ENCODE measurements at regions not wholly inside any gene's neighbourhood (a gene's known extent, or its start where the extent isn't known, plus 50 kb on each side); places are given as distances from the start of the nearest gene placed in this dataset.

GRCh38 chr6:126923807-126924206, 194.7 kb upstream of the RSPO3 start:
- no peak overlapping the region for H3K4me3 ChIP-seq (ENCODE audit: low read depth, low read length)
- no peak for DNase-seq (ENCODE audit: low read depth)
- no peak for TF ChIP-seq CTCF (IDR thresholded peaks at IDR 0.05; ENCODE audit: low read depth, low read length, missing control alignments)

- no peak for DNase-seq (ENCODE audit: low read depth)
- H3K4me3 ChIP-seq (ENCODE audit: low read depth, low read length), result no peak overlapping the region
- TF ChIP-seq CTCF (IDR thresholded peaks at IDR 0.05; ENCODE audit: low read depth, low read length, missing control alignments), result no peak
These were observed 191.5 kb upstream of the RSPO3 start for GRCh38 chr6:126926926-126927325.

GRCh38 chr6:126927841-126928240, 190.6 kb upstream of the RSPO3 start:
- no peak for DNase-seq (ENCODE audit: low read depth)
- no peak for TF ChIP-seq CTCF (IDR thresholded peaks at IDR 0.05; ENCODE audit: low read depth, low read length, missing control alignments)

GRCh38 chr6:126937426-126937825, 181.0 kb upstream of the RSPO3 start:
- DNase-seq (ENCODE audit: low read depth), result no peak
- no peak for TF ChIP-seq CTCF (IDR thresholded peaks at IDR 0.05; ENCODE audit: low read depth, low read length, missing control alignments)
- no peak overlapping the region for H3K4me3 ChIP-seq (ENCODE audit: low read depth, low read length)

More at GRCh38 chr6:126927841-126928240, 190.6 kb upstream of the RSPO3 start:
- no peak overlapping the region for H3K4me3 ChIP-seq (ENCODE audit: low read depth, low read length)

GRCh38 chr6:126939784-126940183, 178.7 kb upstream of the RSPO3 start:
- TF ChIP-seq CTCF (IDR thresholded peaks at IDR 0.05; ENCODE audit: low read depth, low read length, missing control alignments), result no peak
- H3K4me3 ChIP-seq (ENCODE audit: low read depth, low read length), result no peak overlapping the region
- DNase-seq (ENCODE audit: low read depth), result no peak

- DNase-seq (ENCODE audit: low read depth), result no peak
- H3K4me3 ChIP-seq (ENCODE audit: low read depth, low read length), result no peak overlapping the region
- TF ChIP-seq CTCF (IDR thresholded peaks at IDR 0.05; ENCODE audit: low read depth, low read length, missing control alignments), result no peak
These were observed 176.7 kb upstream of the RSPO3 start for GRCh38 chr6:126941751-126942150.

- no peak for DNase-seq (ENCODE audit: low read depth)
- no peak for TF ChIP-seq CTCF (IDR thresholded peaks at IDR 0.05; ENCODE audit: low read depth, low read length, missing control alignments)
- H3K4me3 ChIP-seq (ENCODE audit: low read depth, low read length), result no peak overlapping the region
These were observed 174.0 kb upstream of the RSPO3 start for GRCh38 chr6:126944512-126944911.

All from GM12864 (cell line).